ENCODE measurements at regions not wholly inside any gene's neighbourhood (a gene's known extent, or its start where the extent isn't known, plus 50 kb on each side); places are given as distances from the start of the nearest gene placed in this dataset.

DNA sequence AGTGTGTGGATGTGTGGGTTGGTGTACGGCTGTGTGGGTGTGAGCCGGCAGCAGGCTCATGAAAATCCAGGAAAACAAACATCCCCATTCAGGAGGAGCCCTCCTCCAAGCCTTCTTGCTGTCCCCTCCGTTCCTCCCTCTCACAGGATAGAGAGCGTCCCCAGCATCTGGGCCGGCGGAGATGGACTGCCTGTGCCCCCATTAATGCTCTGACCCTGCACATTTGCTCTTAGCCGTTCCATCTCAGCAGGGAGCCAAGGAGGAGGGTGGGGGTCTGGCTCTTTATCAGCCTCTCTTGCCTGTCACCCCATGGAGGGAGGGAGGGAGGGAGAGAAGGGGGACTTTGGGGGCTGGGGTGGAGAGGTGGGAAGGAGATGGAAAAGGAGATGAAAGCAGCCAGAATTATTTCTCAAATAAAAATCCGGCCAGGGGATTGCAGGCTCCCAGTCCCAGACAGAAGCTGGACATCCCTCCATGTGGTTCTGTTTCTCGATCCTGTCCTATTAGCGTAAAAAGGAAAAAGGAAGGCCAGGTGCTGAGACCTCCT lies 240.0 kb upstream of the ZFHX3 start (continued):
- TF ChIP-seq, protein P1, sequence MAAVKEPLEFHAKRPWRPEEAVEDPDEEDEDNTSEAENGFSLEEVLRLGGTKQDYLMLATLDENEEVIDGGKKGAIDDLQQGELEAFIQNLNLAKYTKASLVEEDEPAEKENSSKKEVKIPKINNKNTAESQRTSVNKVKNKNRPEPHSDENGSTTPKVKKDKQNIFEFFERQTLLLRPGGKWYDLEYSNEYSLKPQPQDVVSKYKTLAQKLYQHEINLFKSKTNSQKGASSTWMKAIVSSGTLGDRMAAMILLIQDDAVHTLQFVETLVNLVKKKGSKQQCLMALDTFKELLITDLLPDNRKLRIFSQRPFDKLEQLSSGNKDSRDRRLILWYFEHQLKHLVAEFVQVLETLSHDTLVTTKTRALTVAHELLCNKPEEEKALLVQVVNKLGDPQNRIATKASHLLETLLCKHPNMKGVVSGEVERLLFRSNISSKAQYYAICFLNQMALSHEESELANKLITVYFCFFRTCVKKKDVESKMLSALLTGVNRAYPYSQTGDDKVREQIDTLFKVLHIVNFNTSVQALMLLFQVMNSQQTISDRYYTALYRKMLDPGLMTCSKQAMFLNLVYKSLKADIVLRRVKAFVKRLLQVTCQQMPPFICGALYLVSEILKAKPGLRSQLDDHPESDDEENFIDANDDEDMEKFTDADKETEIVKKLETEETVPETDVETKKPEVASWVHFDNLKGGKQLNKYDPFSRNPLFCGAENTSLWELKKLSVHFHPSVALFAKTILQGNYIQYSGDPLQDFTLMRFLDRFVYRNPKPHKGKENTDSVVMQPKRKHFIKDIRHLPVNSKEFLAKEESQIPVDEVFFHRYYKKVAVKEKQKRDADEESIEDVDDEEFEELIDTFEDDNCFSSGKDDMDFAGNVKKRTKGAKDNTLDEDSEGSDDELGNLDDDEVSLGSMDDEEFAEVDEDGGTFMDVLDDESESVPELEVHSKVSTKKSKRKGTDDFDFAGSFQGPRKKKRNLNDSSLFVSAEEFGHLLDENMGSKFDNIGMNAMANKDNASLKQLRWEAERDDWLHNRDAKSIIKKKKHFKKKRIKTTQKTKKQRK (IDR thresholded peaks at IDR 0.05; ENCODE audit: low read depth, low read length): no peak
- TF ChIP-seq POLR2AphosphoS2 (IDR thresholded peaks at IDR 0.05; ENCODE audit: low read depth, low read length) (no peak), SUPT20H (IDR thresholded peaks at IDR 0.05; ENCODE audit: borderline replicate concordance, control insufficient read depth, low read depth, low read length) (no peak), CBX3 (IDR thresholded peaks at IDR 0.05; ENCODE audit: borderline replicate concordance, low read depth) (no peak), NR2F1 (conservative IDR thresholded peaks at IDR 0.05) (no peak), EZH2 (IDR thresholded peaks at IDR 0.05; ENCODE audit: borderline replicate concordance, control insufficient read depth, low read depth, low read length) (no peak), SRF (IDR thresholded peaks at IDR 0.05; ENCODE audit: low read depth in 2 of 2, low read length in 2 of 2) (no peak)
- TF ChIP-seq, protein P2, sequence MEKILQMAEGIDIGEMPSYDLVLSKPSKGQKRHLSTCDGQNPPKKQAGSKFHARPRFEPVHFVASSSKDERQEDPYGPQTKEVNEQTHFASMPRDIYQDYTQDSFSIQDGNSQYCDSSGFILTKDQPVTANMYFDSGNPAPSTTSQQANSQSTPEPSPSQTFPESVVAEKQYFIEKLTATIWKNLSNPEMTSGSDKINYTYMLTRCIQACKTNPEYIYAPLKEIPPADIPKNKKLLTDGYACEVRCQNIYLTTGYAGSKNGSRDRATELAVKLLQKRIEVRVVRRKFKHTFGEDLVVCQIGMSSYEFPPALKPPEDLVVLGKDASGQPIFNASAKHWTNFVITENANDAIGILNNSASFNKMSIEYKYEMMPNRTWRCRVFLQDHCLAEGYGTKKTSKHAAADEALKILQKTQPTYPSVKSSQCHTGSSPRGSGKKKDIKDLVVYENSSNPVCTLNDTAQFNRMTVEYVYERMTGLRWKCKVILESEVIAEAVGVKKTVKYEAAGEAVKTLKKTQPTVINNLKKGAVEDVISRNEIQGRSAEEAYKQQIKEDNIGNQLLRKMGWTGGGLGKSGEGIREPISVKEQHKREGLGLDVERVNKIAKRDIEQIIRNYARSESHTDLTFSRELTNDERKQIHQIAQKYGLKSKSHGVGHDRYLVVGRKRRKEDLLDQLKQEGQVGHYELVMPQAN (conservative IDR thresholded peaks at IDR 0.05): no peak
- TF ChIP-seq, protein P3, sequence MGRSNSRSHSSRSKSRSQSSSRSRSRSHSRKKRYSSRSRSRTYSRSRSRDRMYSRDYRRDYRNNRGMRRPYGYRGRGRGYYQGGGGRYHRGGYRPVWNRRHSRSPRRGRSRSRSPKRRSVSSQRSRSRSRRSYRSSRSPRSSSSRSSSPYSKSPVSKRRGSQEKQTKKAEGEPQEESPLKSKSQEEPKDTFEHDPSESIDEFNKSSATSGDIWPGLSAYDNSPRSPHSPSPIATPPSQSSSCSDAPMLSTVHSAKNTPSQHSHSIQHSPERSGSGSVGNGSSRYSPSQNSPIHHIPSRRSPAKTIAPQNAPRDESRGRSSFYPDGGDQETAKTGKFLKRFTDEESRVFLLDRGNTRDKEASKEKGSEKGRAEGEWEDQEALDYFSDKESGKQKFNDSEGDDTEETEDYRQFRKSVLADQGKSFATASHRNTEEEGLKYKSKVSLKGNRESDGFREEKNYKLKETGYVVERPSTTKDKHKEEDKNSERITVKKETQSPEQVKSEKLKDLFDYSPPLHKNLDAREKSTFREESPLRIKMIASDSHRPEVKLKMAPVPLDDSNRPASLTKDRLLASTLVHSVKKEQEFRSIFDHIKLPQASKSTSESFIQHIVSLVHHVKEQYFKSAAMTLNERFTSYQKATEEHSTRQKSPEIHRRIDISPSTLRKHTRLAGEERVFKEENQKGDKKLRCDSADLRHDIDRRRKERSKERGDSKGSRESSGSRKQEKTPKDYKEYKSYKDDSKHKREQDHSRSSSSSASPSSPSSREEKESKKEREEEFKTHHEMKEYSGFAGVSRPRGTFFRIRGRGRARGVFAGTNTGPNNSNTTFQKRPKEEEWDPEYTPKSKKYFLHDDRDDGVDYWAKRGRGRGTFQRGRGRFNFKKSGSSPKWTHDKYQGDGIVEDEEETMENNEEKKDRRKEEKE (IDR thresholded peaks at IDR 0.05): no peak
- TF ChIP-seq, protein P4, sequence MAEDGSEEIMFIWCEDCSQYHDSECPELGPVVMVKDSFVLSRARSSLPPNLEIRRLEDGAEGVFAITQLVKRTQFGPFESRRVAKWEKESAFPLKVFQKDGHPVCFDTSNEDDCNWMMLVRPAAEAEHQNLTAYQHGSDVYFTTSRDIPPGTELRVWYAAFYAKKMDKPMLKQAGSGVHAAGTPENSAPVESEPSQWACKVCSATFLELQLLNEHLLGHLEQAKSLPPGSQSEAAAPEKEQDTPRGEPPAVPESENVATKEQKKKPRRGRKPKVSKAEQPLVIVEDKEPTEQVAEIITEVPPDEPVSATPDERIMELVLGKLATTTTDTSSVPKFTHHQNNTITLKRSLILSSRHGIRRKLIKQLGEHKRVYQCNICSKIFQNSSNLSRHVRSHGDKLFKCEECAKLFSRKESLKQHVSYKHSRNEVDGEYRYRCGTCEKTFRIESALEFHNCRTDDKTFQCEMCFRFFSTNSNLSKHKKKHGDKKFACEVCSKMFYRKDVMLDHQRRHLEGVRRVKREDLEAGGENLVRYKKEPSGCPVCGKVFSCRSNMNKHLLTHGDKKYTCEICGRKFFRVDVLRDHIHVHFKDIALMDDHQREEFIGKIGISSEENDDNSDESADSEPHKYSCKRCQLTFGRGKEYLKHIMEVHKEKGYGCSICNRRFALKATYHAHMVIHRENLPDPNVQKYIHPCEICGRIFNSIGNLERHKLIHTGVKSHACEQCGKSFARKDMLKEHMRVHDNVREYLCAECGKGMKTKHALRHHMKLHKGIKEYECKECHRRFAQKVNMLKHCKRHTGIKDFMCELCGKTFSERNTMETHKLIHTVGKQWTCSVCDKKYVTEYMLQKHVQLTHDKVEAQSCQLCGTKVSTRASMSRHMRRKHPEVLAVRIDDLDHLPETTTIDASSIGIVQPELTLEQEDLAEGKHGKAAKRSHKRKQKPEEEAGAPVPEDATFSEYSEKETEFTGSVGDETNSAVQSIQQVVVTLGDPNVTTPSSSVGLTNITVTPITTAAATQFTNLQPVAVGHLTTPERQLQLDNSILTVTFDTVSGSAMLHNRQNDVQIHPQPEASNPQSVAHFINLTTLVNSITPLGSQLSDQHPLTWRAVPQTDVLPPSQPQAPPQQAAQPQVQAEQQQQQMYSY (CRISPR knock-in tag; IDR thresholded peaks at IDR 0.05): no peak
- TF ChIP-seq, protein P5, sequence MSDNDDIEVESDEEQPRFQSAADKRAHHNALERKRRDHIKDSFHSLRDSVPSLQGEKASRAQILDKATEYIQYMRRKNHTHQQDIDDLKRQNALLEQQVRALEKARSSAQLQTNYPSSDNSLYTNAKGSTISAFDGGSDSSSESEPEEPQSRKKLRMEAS (IDR thresholded peaks at IDR 0.05; ENCODE audit: low read depth, low read length): no peak
